ENCODE measurements at regions not wholly inside any gene's neighbourhood (a gene's known extent, or its start where the extent isn't known, plus 50 kb on each side); places are given as distances from the start of the nearest gene placed in this dataset.

DNA sequence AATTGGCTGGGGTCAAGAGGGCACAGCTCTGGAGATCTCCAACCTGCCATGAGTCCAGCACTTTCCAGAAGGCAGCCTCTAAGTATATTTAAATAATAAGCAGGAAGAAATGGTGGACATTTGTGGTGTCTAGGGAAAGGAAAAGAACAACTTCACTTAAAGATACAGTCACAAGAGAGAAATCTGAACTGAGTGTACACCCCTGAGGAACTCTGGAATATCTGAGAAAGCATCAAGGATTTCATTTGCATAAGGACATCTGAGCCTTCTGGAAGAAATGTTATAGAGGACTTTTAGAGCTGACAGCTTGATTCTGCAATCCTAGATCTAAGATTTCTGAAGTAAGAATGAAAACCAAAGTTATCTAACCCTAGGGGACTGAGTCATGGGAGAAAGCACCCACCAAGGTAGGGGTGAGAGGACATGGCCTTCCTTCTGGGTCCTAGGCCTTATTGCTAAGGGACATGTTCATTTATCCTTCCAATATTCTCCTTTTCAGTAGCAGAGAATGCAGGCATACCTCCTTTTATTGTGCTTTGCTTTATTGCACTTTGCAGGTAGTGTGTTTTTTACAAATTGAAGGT, 253.4 kb upstream of the SLC24A2 start:
- no peak for DNase-seq (ENCODE audit: low read depth, low spot score)
- H3K9ac ChIP-seq (ENCODE audit: insufficient read length, low read depth) = no peak overlapping the region
- no peaks in the 10 kb centered on the region for H3K9me3 ChIP-seq (ENCODE audit: insufficient read depth, low read length)
- no peaks in the 10 kb centered on the region for H3K27me3 ChIP-seq (ENCODE audit: insufficient read depth, insufficient read length)
- no peaks in the 10 kb centered on the region for H3K36me3 ChIP-seq (ENCODE audit: insufficient read depth, insufficient read length, low read length)
- TF ChIP-seq SUZ12 (IDR thresholded peaks at IDR 0.05; ENCODE audit: extremely low read depth, insufficient read depth, insufficient read length) (no peak), YY1 (IDR thresholded peaks at IDR 0.05; ENCODE audit: insufficient read depth, insufficient read length) (no peak), ZNF274 (IDR thresholded peaks at IDR 0.05; ENCODE audit: low read depth, low read length) (no peak)
- H3K4me3 ChIP-seq (ENCODE audit: insufficient read length, low read depth) = no peak overlapping the region
- no peaks in the 10 kb centered on the region for H3K4me1 ChIP-seq (ENCODE audit: insufficient read depth, insufficient read length)

DNA sequence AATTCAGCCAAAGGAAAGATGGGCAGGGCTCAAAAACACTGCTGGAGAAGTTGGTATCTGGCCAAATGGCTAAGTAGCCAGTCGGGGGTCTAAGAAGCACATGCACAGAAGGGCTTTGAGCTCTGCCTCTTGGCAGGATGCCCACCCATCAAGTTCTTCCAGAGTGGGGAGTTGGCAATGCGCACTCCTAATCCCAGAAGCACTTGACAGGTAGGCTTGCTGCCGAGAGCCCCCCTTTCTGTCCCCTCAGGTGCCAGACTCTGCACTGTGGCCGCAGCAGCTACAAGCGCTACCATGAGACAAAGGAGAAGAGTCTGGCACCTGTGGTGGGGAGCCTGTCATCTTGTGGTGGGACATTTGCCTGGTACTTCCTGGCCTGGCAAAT, 252.9 kb upstream of the SLC24A2 start:
- no peak for DNase-seq (ENCODE audit: low read depth, low spot score)
- H3K36me3 ChIP-seq (ENCODE audit: insufficient read depth, insufficient read length, low read length) = no peaks in the 10 kb centered on the region

GRCh38 chr9:20040991-20041696, 252.3 kb upstream of the SLC24A2 start:
- TF ChIP-seq SUZ12 (IDR thresholded peaks at IDR 0.05; ENCODE audit: extremely low read depth, insufficient read depth, insufficient read length) = no peak
- TF ChIP-seq YY1 (IDR thresholded peaks at IDR 0.05; ENCODE audit: insufficient read depth, insufficient read length) = no peak
- TF ChIP-seq ZNF274 (IDR thresholded peaks at IDR 0.05; ENCODE audit: low read depth, low read length) = no peak
- Histone ChIP-seq H3K4me3 (ENCODE audit: insufficient read length, low read depth) (no peak overlapping the region), H3K9ac (ENCODE audit: insufficient read length, low read depth) (no peak overlapping the region)

More for the DNA sequence above, 252.9 kb upstream of the SLC24A2 start:
- TF ChIP-seq YY1 (IDR thresholded peaks at IDR 0.05; ENCODE audit: insufficient read depth, insufficient read length) = no peak
- H3K4me3 ChIP-seq (ENCODE audit: insufficient read length, low read depth) = no peak overlapping the region
- no peaks in the 10 kb centered on the region for H3K4me1 ChIP-seq (ENCODE audit: insufficient read depth, insufficient read length)
- H3K9me3 ChIP-seq (ENCODE audit: insufficient read depth, low read length) = no peaks in the 10 kb centered on the region
- H3K9ac ChIP-seq (ENCODE audit: insufficient read length, low read depth) = no peak overlapping the region
- no peaks in the 10 kb centered on the region for H3K27me3 ChIP-seq (ENCODE audit: insufficient read depth, insufficient read length)

GRCh38 chr9:20037699-20038098, 248.9 kb upstream of the SLC24A2 start:
- Histone ChIP-seq H3K9me3 (ENCODE audit: insufficient read depth, low read length) (no peaks in the 10 kb centered on the region), H3K4me1 (ENCODE audit: insufficient read depth, insufficient read length) (no peaks in the 10 kb centered on the region), H3K27me3 (ENCODE audit: insufficient read depth, insufficient read length) (no peaks in the 10 kb centered on the region), H3K36me3 (ENCODE audit: insufficient read depth, insufficient read length, low read length) (no peaks in the 10 kb centered on the region), H3K4me3 (ENCODE audit: insufficient read length, low read depth) (no peak overlapping the region), H3K9ac (ENCODE audit: insufficient read length, low read depth) (no peak overlapping the region)
- TF ChIP-seq SUZ12 (IDR thresholded peaks at IDR 0.05; ENCODE audit: extremely low read depth, insufficient read depth, insufficient read length) (no peak), YY1 (IDR thresholded peaks at IDR 0.05; ENCODE audit: insufficient read depth, insufficient read length) (no peak), ZNF274 (IDR thresholded peaks at IDR 0.05; ENCODE audit: low read depth, low read length) (no peak)
- DNase-seq (ENCODE audit: low read depth, low spot score) = no peak

More at GRCh38 chr9:20040991-20041696, 252.3 kb upstream of the SLC24A2 start:
- no peaks in the 10 kb centered on the region for H3K4me1 ChIP-seq (ENCODE audit: insufficient read depth, insufficient read length)
- H3K9me3 ChIP-seq (ENCODE audit: insufficient read depth, low read length) = no peaks in the 10 kb centered on the region
- no peaks in the 10 kb centered on the region for H3K27me3 ChIP-seq (ENCODE audit: insufficient read depth, insufficient read length)
- no peaks in the 10 kb centered on the region for H3K36me3 ChIP-seq (ENCODE audit: insufficient read depth, insufficient read length, low read length)
- DNase-seq (ENCODE audit: low read depth, low spot score) = no peak

- no peaks in the 10 kb centered on the region for H3K9me3 ChIP-seq (ENCODE audit: insufficient read depth, low read length)
- H3K9ac ChIP-seq (ENCODE audit: insufficient read length, low read depth) = no peak overlapping the region
- DNase-seq (ENCODE audit: low read depth, low spot score) = no peak
- no peaks in the 10 kb centered on the region for H3K36me3 ChIP-seq (ENCODE audit: insufficient read depth, insufficient read length, low read length)
- H3K4me3 ChIP-seq (ENCODE audit: insufficient read length, low read depth) = no peak overlapping the region
- TF ChIP-seq SUZ12 (IDR thresholded peaks at IDR 0.05; ENCODE audit: extremely low read depth, insufficient read depth, insufficient read length) (no peak), YY1 (IDR thresholded peaks at IDR 0.05; ENCODE audit: insufficient read depth, insufficient read length) (no peak), ZNF274 (IDR thresholded peaks at IDR 0.05; ENCODE audit: low read depth, low read length) (no peak)
- no peaks in the 10 kb centered on the region for H3K27me3 ChIP-seq (ENCODE audit: insufficient read depth, insufficient read length)
- H3K4me1 ChIP-seq (ENCODE audit: insufficient read depth, insufficient read length) = no peaks in the 10 kb centered on the region
Measured at GRCh38 chr9:20033511-20033910, 244.7 kb upstream of the SLC24A2 start.

DNA sequence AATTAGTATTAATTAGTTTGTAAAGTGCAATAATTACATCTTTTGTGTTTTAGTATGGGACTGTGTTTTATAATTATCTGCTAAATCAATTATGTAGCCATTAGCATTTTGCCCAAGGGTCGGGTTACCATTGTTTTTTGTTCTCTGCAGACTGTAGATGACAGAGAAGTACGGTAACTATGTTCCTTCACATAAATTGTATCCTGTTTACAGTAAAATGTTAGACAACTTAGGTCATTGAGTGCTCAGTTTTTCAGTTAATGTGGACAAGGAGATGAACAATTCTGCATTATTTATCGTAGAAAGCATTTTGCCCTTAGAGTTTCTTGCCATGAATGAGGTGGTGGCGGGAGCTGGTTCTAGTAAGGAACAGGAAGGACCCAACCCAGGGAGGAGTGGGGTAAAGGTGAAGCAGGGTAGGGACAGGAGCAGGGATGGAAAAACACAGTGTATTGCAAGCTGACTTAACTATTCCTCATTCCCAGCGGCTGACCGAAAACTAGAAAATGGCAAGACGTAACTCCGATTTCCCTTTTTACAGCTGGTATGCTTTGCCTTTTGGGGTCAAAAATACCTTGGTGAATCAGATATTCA, 243.7 kb upstream of the SLC24A2 start:
- no peaks in the 10 kb centered on the region for H3K27me3 ChIP-seq (ENCODE audit: insufficient read depth, insufficient read length)
- no peak for DNase-seq (ENCODE audit: low read depth, low spot score)

GRCh38 chr9:20031836-20032235, 243.0 kb upstream of the SLC24A2 start:
- no peak for DNase-seq (ENCODE audit: low read depth, low spot score)
- H3K4me3 ChIP-seq (ENCODE audit: insufficient read length, low read depth) = no peak overlapping the region
- H3K9ac ChIP-seq (ENCODE audit: insufficient read length, low read depth) = no peak overlapping the region
- TF ChIP-seq ZNF274 (IDR thresholded peaks at IDR 0.05; ENCODE audit: low read depth, low read length) = no peak
- no peak for TF ChIP-seq SUZ12 (IDR thresholded peaks at IDR 0.05; ENCODE audit: extremely low read depth, insufficient read depth, insufficient read length)
- no peak for TF ChIP-seq YY1 (IDR thresholded peaks at IDR 0.05; ENCODE audit: insufficient read depth, insufficient read length)
- no peaks in the 10 kb centered on the region for H3K9me3 ChIP-seq (ENCODE audit: insufficient read depth, low read length)
- no peaks in the 10 kb centered on the region for H3K36me3 ChIP-seq (ENCODE audit: insufficient read depth, insufficient read length, low read length)
- H3K4me1 ChIP-seq (ENCODE audit: insufficient read depth, insufficient read length) = no peaks in the 10 kb centered on the region
- no peaks in the 10 kb centered on the region for H3K27me3 ChIP-seq (ENCODE audit: insufficient read depth, insufficient read length)

More for the DNA sequence above, 243.7 kb upstream of the SLC24A2 start:
- Histone ChIP-seq H3K9ac (ENCODE audit: insufficient read length, low read depth) (no peak overlapping the region), H3K36me3 (ENCODE audit: insufficient read depth, insufficient read length, low read length) (no peaks in the 10 kb centered on the region), H3K4me1 (ENCODE audit: insufficient read depth, insufficient read length) (no peaks in the 10 kb centered on the region), H3K4me3 (ENCODE audit: insufficient read length, low read depth) (no peak overlapping the region), H3K9me3 (ENCODE audit: insufficient read depth, low read length) (no peaks in the 10 kb centered on the region)
- TF ChIP-seq ZNF274 (IDR thresholded peaks at IDR 0.05; ENCODE audit: low read depth, low read length) = no peak
- TF ChIP-seq YY1 (IDR thresholded peaks at IDR 0.05; ENCODE audit: insufficient read depth, insufficient read length) = no peak
- TF ChIP-seq SUZ12 (IDR thresholded peaks at IDR 0.05; ENCODE audit: extremely low read depth, insufficient read depth, insufficient read length) = no peak
